GM21381 (cell line): ENCODE measurements at regions not wholly inside any gene's neighbourhood (a gene's known extent, or its start where the extent isn't known, plus 50 kb on each side); places are given as distances from the start of the nearest gene placed in this dataset.

Source experiments
- ATAC-seq: cut with Tn5 transposase; IDR thresholded peaks from one replicate; pipeline ENCODE4 v1.9.1; 2021; ENCODE audit warnings: mild to moderate bottlenecking, moderate library complexity; ENCODE audit not compliant: unreplicated experiment

- no peak for ATAC-seq
These were observed 87.2 kb upstream of the STXBP5 start for GRCh38 chr6:147117011-147117410.

GRCh38 chr6:147117580-147117979 lies 86.6 kb upstream of the STXBP5 start:
- ATAC-seq: no peak

- no peak for ATAC-seq
These were observed 84.9 kb upstream of the STXBP5 start for GRCh38 chr6:147119310-147119709.

- ATAC-seq: no peak
These were observed 81.4 kb upstream of the STXBP5 start for GRCh38 chr6:147122823-147123222.

GRCh38 chr6:147126618-147127022 lies 77.6 kb upstream of the STXBP5 start:
- ATAC-seq: no peak

GRCh38 chr6:147127587-147127986 lies 76.6 kb upstream of the STXBP5 start:
- ATAC-seq: no peak

GRCh38 chr6:147128056-147128455 lies 76.2 kb upstream of the STXBP5 start:
- no peak for ATAC-seq

- no peak for ATAC-seq
These were observed 72.6 kb upstream of the STXBP5 start for GRCh38 chr6:147131532-147132128.

GRCh38 chr6:147132889-147133288 lies 71.3 kb upstream of the STXBP5 start:
- no peak for ATAC-seq

- no peak for ATAC-seq
These were observed 70.5 kb upstream of the STXBP5 start for GRCh38 chr6:147133669-147134068.

- no peak for ATAC-seq
These were observed 69.0 kb upstream of the STXBP5 start for GRCh38 chr6:147135211-147135681.

- no peak for ATAC-seq
These were observed 68.2 kb upstream of the STXBP5 start for GRCh38 chr6:147136057-147136456.

GRCh38 chr6:147137986-147138385 lies 66.2 kb upstream of the STXBP5 start:
- no peak for ATAC-seq

- ATAC-seq: no peak
These were observed 65.4 kb upstream of the STXBP5 start for GRCh38 chr6:147138835-147139234.

GRCh38 chr6:147141711-147142308 lies 62.4 kb upstream of the STXBP5 start:
- ATAC-seq: no peak

- no peak for ATAC-seq
These were observed 61.5 kb upstream of the STXBP5 start for GRCh38 chr6:147142684-147143245.

- ATAC-seq: no peak
These were observed 55.1 kb upstream of the STXBP5 start for GRCh38 chr6:147149092-147149491.

- no peak for ATAC-seq
These were observed 54.4 kb upstream of the STXBP5 start for GRCh38 chr6:147149826-147150225.

GRCh38 chr6:147150293-147150692 lies 53.9 kb upstream of the STXBP5 start:
- ATAC-seq: no peak
